GM21381 (cell line): ENCODE measurements at regions not wholly inside any gene's neighbourhood (a gene's known extent, or its start where the extent isn't known, plus 50 kb on each side); places are given as distances from the start of the nearest gene placed in this dataset.

Experiments
- ATAC-seq: cut with Tn5 transposase; IDR thresholded peaks from one replicate; pipeline ENCODE4 v1.9.1; 2021; ENCODE audit warnings: mild to moderate bottlenecking, moderate library complexity; ENCODE audit not compliant: unreplicated experiment

- no peak for ATAC-seq
These were observed 270.4 kb upstream of the SPRY2 start for GRCh38 chr13:80611310-80611709.

- no peak for ATAC-seq
These were observed 264.8 kb upstream of the SPRY2 start for GRCh38 chr13:80605716-80606115.

- ATAC-seq, result no peak
These were observed 264.1 kb upstream of the SPRY2 start for GRCh38 chr13:80605011-80605410.

DNA sequence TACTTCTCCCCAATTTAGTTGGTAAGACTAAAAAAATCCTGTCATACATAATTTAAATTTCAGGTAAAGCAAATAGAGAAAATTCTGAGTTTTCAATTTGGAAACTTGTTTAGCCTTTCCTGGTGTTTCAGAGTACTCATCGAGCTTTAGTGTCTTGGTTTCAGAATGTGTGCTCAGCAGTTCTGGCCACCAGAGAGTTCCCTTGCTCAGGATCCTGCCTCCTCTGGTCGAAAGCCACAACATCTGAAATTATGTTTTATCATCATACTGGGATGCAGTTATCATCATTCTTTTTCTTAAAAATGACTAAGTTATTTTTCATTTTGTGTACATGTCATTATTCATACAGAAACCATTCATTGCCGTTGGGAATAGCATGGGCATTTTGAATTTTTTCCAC lies 263.2 kb upstream of the SPRY2 start:
- ATAC-seq, result no peak

- no peak for ATAC-seq
These were observed 262.4 kb upstream of the SPRY2 start for GRCh38 chr13:80603351-80603750.

GRCh38 chr13:80599765-80600164 lies 258.8 kb upstream of the SPRY2 start:
- no peak for ATAC-seq

GRCh38 chr13:80598189-80598588 lies 257.3 kb upstream of the SPRY2 start:
- ATAC-seq, result no peak

DNA sequence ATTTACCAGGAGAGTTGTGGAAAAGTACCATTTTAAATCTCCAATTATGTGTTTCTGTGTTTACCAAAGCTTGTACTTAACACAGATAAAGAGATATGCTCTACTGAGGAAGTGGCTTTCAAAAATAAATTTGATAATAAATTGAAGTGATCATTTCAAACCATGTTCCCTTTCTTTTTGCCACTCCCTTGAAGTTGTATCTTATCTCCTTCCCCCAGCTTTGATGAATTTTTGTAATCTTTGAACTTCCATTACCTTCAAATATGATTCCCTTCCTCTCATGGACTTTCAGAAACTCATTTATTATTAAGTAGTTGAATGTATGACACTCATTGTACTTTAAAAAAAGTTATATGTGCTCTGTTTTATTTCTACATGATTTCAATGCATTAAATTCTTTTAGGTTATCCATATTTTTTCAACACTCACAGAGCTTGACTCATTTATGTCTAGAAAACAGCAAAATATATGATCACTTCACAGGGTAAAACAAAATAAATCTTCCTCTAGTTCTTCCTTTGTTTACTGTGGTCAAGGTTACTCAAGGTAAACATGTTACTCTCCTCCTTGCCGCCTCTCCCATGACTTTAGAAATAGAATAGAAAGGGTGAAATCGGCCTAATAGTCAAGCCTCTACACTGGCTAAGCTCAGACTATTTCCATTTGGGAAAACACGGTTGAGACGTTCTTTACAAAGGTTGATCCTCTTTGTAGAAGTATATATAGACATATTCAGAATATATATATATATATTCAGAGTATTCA lies 251.2 kb upstream of the SPRY2 start:
- ATAC-seq, result no peak

DNA sequence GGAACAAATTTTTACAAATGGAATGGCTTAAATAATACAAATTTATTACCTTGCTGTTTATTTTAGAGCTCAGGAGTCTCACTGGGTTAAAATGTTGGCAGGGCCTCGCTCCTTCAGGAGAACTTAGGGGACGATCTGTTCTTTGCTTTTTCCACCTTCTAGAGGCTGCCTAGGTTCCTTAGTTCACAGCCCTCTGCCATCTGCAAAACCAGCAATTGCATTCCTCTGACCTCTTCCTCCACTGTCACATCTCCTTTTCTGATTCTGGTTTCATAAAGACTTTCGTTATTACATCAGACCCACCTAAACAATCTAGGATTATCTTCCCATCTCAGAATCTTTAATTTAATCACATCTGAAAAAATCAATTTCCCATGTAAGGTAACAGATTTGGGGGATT lies 249.6 kb upstream of the SPRY2 start:
- no peak for ATAC-seq

DNA sequence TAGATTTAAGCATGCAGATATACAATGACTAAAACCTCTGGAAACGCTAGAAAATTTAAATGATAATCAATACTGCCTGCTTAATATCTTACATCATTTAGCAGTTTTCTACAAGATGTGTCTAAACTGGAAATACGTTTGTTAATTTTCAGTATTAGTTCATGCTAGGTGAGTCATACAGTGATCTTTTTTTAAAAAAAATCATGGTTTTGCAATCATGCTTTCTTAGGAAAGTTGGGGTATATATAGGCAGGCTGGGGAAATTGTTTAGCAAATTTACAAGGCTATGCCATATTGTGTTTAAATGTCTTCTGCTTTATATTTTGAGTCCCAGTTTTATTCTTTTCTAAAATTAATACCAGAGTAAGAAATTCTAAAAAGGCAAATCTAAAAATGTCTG lies 245.4 kb upstream of the SPRY2 start:
- no peak for ATAC-seq

GRCh38 chr13:80585531-80585930 lies 244.6 kb upstream of the SPRY2 start:
- ATAC-seq, result no peak

- no peak for ATAC-seq
These were observed 243.9 kb upstream of the SPRY2 start for GRCh38 chr13:80584785-80585184.

DNA sequence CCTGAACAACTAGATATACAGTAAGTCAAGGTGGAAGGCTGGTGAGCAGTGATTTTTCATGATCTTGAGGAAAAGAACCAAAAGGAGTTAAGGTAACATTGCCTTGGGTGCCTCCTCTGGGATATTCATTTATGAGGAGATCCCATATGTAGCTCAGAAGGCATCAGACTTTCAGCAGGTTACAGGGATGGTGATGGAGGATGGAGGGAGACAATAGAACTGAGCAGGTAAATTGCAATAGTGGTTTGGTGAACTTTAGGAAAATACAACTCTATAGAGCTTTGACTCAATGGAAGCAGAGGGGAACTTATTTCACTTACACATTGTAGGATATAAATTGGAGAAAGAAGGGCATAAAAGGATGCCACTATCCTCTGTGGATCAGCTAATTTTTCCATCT lies 243.4 kb upstream of the SPRY2 start:
- no peak for ATAC-seq

DNA sequence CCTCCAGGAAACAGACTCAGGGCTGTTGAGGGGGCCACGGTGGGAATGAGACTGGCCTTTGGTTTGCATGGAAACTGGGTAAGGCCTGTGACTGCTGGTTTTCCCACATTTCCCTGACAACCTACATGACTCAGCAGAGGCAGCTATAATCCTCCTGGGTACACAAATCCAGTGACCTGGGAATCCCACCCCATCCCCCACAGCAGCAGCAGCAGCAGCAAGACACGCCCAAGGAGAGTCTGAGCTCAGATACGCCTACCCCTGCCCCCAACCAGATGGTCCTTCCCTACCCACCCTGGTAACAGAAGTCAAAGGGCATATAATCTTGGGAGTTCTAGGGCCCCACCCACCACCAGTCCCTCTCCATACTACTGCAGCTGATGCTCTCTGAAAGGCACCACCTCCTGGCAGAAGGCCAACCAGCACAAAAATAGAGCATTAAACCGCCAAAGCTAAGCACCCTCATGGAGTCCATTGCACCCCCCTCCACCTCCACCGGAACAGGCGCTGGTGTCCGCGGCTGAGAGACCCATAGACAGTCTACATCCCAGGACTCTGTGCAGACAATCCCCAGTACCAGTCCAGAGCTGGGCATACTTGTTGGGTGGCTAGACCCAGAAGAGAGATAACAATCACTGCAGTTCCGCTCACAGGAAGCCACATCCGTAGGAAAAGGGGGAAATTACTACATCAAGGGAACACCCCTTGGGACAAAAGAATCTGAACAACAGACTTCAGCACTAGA lies 237.2 kb upstream of the SPRY2 start:
- ATAC-seq, result no peak

- no peak for ATAC-seq
These were observed 236.4 kb upstream of the SPRY2 start for GRCh38 chr13:80577285-80577684.

GRCh38 chr13:80574113-80574850 lies 233.4 kb upstream of the SPRY2 start:
- ATAC-seq, result no peak

DNA sequence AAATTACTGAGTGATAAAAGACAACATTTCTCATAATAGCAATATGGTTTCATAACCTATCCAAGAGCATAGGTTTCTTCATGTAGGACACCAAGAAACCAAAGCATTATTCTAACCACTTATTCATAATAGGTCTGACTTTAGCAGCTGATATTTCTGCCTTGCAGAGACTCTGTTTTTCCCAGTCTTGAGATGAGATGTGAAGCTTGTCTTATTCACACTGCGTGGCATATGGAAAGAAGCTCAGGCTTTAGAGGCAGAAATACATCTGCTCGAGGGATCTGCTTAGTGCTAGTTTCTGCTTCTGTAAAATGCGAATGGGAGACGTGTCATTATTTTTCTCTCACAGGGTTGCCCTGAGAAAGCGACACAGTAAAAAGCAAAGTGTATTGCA lies 232.0 kb upstream of the SPRY2 start:
- no peak for ATAC-seq

- ATAC-seq, result no peak
These were observed 231.5 kb upstream of the SPRY2 start for GRCh38 chr13:80572308-80572922.

- ATAC-seq, result no peak
These were observed 230.7 kb upstream of the SPRY2 start for GRCh38 chr13:80571346-80572307.

DNA sequence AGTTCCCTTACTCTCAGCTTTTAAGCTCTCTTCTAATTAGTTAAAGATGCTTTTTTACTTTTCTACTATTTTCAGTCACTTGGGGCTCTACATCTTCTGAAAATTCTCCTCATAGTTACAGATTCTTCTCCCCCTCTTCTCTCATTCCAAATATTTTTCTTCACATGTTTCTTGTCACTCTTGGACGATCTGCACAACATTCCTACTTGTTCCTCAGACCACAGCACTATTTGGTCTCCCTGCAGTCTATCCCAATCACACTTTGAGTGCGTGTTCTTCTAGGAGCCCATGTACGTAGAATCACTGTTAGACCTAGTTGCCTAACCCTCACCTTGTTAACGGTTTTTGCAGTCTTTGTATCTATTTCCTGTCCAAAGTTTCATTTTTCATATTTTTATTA lies 222.5 kb upstream of the SPRY2 start:
- ATAC-seq, result no peak
